Body of pancreas (tissue), 4 donors: ENCODE measurements at regions not wholly inside any gene's neighbourhood (a gene's known extent, or its start where the extent isn't known, plus 50 kb on each side); places are given as distances from the start of the nearest gene placed in this dataset.

Source experiments
- ATAC-seq: fragments of 150-250 bp; one replicate; pipeline ENCODE4 v1.9.1; 2016
- DNase-seq, 4 donors: peaks; one replicate each; pipeline ENCODE4 v3.0.0-alpha.2; 2019
- H3K27ac ChIP-seq, 4 donors: fragments of 200-600 bp; sonication (generic); 1 replicate in 3 of 4; 2 replicates in 1 of 4; pipeline versions ENCODE4 v1.5.1 to v1.6.1; 2016 to 2019; ENCODE audit warnings: mild to moderate bottlenecking in 1 of 4, mixed read lengths in 1 of 4, moderate library complexity in 1 of 4
- H3K27me3 ChIP-seq, 2 donors: fragments of 200-600 bp; sonication (generic); one replicate each; pipeline ENCODE4 v1.6.0; 2016; ENCODE audit warnings: mild to moderate bottlenecking in 1 of 2
- H3K36me3 ChIP-seq, 2 donors: fragments of 200-600 bp; sonication (generic); replicated peaks in 1 of 2; 2 replicates each; pipeline ENCODE4 v1.5.1; 2016; ENCODE audit warnings: low read depth in 2 of 2; ENCODE audit not compliant: insufficient read depth in 1 of 2
- H3K4me1 ChIP-seq: fragments of 200-600 bp; sonication (generic); one replicate; pipeline ENCODE4 v1.6.0; 2016
- H3K4me3 ChIP-seq, 2 donors: fragments of 200-600 bp; sonication (generic); 1 replicate in 1 of 2; 2 replicates in 1 of 2; pipeline ENCODE4 v1.5.1; 2016 to 2019
- H3K9me3 ChIP-seq, 3 donors: fragments of 200-600 bp; sonication (generic); 1 replicate in 2 of 3; 2 replicates in 1 of 3; pipeline ENCODE4 v1.5.1; 2016
- POLR2A ChIP-seq, 3 donors: fragments of 450-650 bp; IDR thresholded peaks; one replicate each; pipeline ENCODE4 v1.6.1; 2016; ENCODE audit warnings: antibody characterized with exemption in 3 of 3, mild to moderate bottlenecking in 2 of 3
- WGBS, 2 donors: methylation state at CpG; one replicate each; pipeline ENCODE4 v1.1.5; 2017; 5-methylcytosine and 5-hydroxymethylcytosine counted together
- intact Hi-C: fragments of 100-400 bp; cut with DNase I; formaldehyde crosslinking; loops from one replicate; pipeline ENCODE4 v1.15.1; 2023
- TF ChIP-seq, protein P1 (sequence below), 7 experiments: fragments of 450-650 bp in 4 of 7; fragments of 200-600 bp in 3 of 7; sonication (generic) in 3 of 7; IDR thresholded peaks; one replicate each; pipeline ENCODE4 v1.5.1; 2016 to 2019; ENCODE audit warnings: antibody characterized with exemption in 7 of 7

DNA sequence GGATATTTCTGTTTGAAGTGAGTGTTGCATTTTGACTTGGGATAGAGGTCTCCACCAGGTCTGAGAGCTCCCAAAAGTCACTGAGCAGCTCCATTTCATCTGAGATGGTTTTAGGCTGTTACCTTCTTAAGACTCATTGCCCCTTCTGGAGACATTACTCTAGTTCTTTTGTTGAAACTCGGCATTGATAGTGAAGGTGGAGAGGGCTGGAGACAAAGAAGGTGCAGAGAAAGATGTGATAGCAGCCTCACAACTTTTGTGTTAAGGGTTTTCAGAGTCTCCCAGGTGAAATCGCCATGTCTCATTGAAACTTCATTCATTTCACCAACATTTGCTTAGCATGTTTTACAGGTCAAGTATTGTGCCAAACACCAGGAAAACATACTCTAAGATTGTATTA lies 219.6 kb downstream of the INSIG2 start:
- TF ChIP-seq POLR2A (IDR thresholded peaks at IDR 0.05) = no peak
- TF ChIP-seq, protein P1, sequence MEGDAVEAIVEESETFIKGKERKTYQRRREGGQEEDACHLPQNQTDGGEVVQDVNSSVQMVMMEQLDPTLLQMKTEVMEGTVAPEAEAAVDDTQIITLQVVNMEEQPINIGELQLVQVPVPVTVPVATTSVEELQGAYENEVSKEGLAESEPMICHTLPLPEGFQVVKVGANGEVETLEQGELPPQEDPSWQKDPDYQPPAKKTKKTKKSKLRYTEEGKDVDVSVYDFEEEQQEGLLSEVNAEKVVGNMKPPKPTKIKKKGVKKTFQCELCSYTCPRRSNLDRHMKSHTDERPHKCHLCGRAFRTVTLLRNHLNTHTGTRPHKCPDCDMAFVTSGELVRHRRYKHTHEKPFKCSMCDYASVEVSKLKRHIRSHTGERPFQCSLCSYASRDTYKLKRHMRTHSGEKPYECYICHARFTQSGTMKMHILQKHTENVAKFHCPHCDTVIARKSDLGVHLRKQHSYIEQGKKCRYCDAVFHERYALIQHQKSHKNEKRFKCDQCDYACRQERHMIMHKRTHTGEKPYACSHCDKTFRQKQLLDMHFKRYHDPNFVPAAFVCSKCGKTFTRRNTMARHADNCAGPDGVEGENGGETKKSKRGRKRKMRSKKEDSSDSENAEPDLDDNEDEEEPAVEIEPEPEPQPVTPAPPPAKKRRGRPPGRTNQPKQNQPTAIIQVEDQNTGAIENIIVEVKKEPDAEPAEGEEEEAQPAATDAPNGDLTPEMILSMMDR (IDR thresholded peaks at IDR 0.05) = no peak
- DNase-seq = no peak
- Histone ChIP-seq H3K36me3 (no peaks in the 10 kb centered on the region), H3K9me3 (no peaks in the 10 kb centered on the region), H3K4me1 (peaks cover 7% of the 10 kb centered on the region), H3K27ac (no peak overlapping the region), H3K27me3 (peaks cover 0 to 7% of the 10 kb centered on the region in 2 donors), H3K4me3 (no peak overlapping the region)
- WGBS, 2 donors = 77 to 88% methylated on average over 2 of the region's 2 CpGs
- intact Hi-C loops = no loop called here
- ATAC-seq = no peak

DNA sequence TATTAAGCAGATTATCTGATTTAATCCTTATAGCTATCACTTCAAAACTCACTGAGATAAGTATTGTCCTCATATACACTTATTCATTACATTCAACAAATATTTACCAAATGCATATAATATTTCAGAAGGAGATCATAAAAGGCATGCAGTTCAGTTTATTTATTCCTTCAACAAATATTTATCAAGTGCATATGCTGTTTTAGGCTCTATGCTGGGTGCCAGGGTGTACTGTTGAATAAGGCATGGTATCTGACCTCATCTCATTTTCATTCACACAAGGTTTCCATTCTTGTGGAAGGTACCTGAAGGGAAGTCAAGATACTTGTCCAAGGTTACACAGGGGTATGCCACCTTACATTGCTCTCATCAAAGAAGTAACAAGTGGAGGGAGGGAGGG lies 213.0 kb downstream of the INSIG2 start:
- Histone ChIP-seq H3K4me3 (no peak overlapping the region), H3K27ac (no peak overlapping the region), H3K9me3 (no peaks in the 10 kb centered on the region), H3K36me3 (no peaks in the 10 kb centered on the region), H3K4me1 (no peaks in the 10 kb centered on the region), H3K27me3 (peaks cover 0 to 2% of the 10 kb centered on the region in 2 donors)
- intact Hi-C loops = no loop called here
- DNase-seq (no peak), ATAC-seq (no peak)
- TF ChIP-seq, protein P1 (IDR thresholded peaks at IDR 0.05) = no peak
- TF ChIP-seq POLR2A (IDR thresholded peaks at IDR 0.05) = no peak

GRCh38 chr2:118300832-118301231 lies 212.6 kb downstream of the INSIG2 start:
- Histone ChIP-seq H3K4me1 (no peaks in the 10 kb centered on the region), H3K27me3 (peaks cover 0 to 2% of the 10 kb centered on the region in 2 donors), H3K9me3 (no peaks in the 10 kb centered on the region), H3K27ac (no peak overlapping the region), H3K4me3 (no peak overlapping the region), H3K36me3 (no peaks in the 10 kb centered on the region)
- no peak for DNase-seq
- TF ChIP-seq, protein P1 (IDR thresholded peaks at IDR 0.05) = no peak
- no peak for TF ChIP-seq POLR2A (IDR thresholded peaks at IDR 0.05)
- intact Hi-C loops = no loop called here
- no peak for ATAC-seq

GRCh38 chr2:118296663-118297062 lies 208.4 kb downstream of the INSIG2 start:
- Histone ChIP-seq H3K27ac (no peak overlapping the region), H3K27me3 (peaks cover 0 to 2% of the 10 kb centered on the region in 2 donors), H3K4me1 (no peaks in the 10 kb centered on the region), H3K36me3 (no peaks in the 10 kb centered on the region), H3K4me3 (no peak overlapping the region), H3K9me3 (no peaks in the 10 kb centered on the region)
- TF ChIP-seq POLR2A (IDR thresholded peaks at IDR 0.05) = no peak
- TF ChIP-seq, protein P1 (IDR thresholded peaks at IDR 0.05) = no peak
- no peak for DNase-seq
- intact Hi-C loops = no loop called here
- WGBS, 2 donors = 74% methylated on average over 4 of the region's 4 CpGs
- ATAC-seq = no peak

- ATAC-seq = no peak
- Histone ChIP-seq H3K27me3 (peaks cover 0 to 2% of the 10 kb centered on the region in 2 donors), H3K9me3 (no peaks in the 10 kb centered on the region), H3K4me1 (no peaks in the 10 kb centered on the region), H3K4me3 (no peak overlapping the region), H3K36me3 (no peaks in the 10 kb centered on the region), H3K27ac (no peak overlapping the region)
- intact Hi-C loops = no loop called here
- 60 to 69% methylated on average over 9 of the region's 9 CpGs for WGBS, 2 donors
- no peak for DNase-seq
- TF ChIP-seq POLR2A (IDR thresholded peaks at IDR 0.05) = no peak
- TF ChIP-seq, protein P1 (IDR thresholded peaks at IDR 0.05) = no peak
Observed at GRCh38 chr2:118295592-118296390, 207.5 kb downstream of the INSIG2 start.
